Esophagus squamous epithelium (tissue), 4 donors: ENCODE measurements at regions not wholly inside any gene's neighbourhood (a gene's known extent, or its start where the extent isn't known, plus 50 kb on each side); places are given as distances from the start of the nearest gene placed in this dataset.

Experiments
- CTCF ChIP-seq, 6 experiments: fragments of 450-650 bp in 4 of 6; fragments of 200-600 bp in 2 of 6; sonication (generic) in 2 of 6; IDR thresholded peaks; one replicate each; pipeline ENCODE4 v1.5.1; 2016 to 2019; ENCODE audit warnings: antibody characterized with exemption in 6 of 6, mild to moderate bottlenecking in 4 of 6, moderate library complexity in 4 of 6
- POLR2A ChIP-seq, 4 donors: fragments of 450-650 bp; IDR thresholded peaks; one replicate each; pipeline ENCODE4 v1.6.1; 2017; ENCODE audit warnings: antibody characterized with exemption in 4 of 4, mild to moderate bottlenecking in 4 of 4, moderate library complexity in 3 of 4

- TF ChIP-seq CTCF (IDR thresholded peaks at IDR 0.05): no peak
- no peak for TF ChIP-seq POLR2A (IDR thresholded peaks at IDR 0.05)
Measured at GRCh38 chr7:81383846-81384245, 386.0 kb downstream of the HGF start.
